Midbrain (tissue), 1 donor: ENCODE measurements at regions not wholly inside any gene's neighbourhood (a gene's known extent, or its start where the extent isn't known, plus 50 kb on each side); places are given as distances from the start of the nearest gene placed in this dataset.

Experiments used
- DNase-seq: peaks from one replicate; lab custom pipeline; 2025; lab: John Stamatoyannopoulos, UW

GRCh38 chr16:85173981-85174751, 61.9 kb upstream of the CIBAR2 start:
- DNase-seq, result no peak

DNA sequence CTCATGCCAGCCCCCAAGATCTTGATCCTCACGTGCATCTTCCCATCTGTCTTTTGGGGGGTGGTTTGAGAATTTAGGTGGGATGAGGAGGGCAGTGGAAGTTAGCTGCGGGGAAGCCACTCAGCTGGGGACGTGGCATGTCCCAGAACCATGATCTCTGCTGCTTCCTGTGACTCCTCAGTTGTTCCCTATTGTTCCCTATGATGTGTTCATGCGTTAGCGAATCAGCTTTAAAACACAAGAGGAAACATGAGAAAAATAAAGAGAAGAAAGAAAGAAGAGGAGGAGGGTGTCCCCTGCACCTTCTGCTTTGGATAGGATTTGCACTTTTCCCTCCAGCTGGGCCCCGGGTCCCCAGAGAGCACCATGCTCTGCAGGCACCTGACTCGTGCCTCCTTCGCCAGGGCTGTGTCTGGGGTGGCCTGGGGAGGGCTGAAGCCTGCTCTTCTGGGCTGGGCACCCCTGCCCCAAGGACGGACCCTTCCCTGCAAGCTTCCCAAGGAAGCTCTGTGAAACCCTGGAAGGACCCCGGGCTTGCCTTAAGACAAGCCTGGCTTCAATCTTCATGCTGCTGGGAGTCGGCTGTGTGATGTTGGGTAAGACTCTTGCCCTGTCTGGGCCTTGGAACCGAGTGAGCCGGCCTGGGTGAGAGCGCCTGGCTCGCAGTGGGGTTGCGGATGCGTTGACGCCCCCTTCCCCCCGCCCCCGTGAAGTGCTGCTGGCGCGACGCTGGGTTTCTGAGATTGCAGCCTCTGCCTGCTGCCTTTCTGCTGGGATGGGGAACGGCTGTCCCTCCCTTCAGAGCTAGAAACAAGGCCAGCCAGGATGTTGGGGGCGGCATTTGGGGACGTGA, 62.8 kb upstream of the CIBAR2 start:
- no peak for DNase-seq

DNA sequence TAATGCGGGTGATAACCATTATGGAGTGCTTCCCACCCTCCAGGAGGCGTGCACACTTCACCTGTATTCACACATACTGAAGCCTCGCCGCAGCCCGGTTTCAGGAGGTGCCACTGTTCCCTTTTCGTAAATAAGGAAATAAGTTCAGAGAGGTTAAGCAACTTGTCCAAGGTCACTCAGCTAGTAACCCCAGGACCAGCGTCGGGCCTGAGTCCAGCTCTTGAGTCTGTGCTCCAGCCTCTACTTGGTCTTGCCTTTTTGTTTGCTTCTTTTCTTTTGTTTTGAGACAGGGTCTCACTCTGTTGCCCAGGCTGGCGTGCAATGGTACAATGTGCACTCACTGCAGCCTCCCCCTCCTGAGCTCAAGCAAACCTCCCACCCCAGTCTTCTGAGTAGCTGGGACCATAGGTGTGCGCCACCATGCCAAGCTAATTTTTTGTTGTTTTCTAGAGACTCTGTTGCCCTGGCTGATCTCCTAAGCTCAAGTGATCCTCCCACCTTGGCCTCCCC, 63.5 kb upstream of the CIBAR2 start:
- DNase-seq, result no peak

DNA sequence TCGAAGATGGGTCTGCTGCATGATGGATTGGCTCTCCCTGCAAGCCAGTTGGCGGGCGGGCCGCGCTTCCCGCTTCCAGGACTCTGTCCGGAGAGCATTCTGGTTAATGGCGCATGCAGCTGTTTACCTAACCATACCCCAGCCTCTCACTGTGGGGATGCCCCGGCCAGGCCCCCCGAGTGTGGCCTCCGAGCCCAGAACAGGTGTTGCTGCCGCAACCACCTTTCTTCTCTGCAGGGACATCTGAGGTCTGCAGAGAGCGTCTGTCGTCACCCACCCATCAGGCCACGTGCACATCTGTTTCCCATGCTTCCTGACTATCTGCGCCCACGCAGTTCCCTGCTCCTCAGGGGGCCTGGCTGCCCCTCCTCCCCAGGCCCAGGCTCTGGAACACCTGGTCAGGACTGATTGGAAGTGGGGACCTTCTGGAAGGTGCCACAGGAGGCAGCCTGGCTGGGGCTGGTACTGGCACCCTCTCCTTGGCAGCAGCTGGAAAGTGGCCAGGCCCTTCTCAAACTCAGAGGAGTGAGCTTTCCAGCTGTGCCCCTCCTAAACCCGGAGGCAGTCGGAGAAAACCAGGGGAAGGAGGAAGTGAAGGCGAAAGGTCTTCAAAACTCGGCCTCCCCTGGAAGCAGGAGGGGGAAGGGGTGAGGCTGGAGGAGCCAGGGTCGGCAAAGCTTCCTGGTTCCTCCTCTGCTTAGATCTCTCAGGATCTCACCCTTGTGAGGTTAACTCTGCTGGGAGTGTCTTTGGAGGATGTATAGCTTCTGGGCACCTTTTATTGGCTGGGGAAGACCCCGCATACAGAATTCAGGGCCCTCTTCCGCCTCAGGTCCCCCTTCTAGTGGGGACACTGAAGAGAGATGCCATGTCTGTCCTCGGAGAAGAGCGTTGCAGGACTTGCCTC, 64.5 kb upstream of the CIBAR2 start:
- DNase-seq, result no peak

DNA sequence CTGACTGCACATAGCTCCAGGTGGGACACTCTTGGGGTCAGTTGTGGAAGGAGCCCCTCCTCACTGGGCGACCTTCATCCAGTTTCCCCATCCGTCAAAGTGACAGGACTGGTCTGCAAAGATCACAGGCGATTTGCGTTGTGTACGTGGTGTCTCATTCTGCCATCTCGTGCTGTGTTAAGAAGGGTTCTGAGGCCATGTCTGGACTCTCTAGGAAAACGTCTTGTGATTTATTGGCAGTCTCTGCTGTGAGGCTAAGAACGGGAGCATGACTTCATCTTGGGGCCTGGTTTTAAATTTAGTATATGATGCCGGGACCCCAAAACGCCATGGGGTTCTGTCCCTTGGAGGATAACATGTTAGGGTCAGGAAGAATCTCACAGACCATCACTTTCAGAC, 65.2 kb upstream of the CIBAR2 start:
- DNase-seq, result no peak

DNA sequence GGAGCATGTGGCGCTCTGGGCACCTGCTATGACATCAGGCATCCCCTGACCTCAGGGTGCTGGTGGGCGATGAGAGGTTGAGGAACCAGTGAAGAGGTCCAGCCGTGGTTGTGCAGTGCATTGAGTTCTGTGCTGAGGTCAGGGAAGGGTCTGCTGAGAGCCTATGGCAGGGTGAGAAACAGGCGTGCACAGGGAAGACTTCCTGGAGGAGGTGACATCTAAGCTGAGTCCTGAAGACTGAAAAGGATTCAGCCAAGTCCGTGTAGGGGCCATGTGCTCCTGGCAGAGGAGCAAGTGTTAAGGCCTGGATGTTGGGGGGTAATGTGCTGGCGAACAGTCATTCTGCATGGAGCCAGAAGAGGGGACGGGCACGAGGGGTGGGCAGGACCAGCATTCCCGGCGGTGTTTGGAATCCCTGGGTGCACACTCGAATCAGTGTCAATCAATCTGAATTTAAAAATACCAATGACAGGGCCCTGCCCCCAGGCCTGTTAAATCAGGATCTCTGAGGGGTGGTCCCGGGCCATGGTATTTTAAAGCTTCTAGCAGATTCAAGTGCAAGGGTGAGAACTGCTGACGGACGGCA, 65.8 kb upstream of the CIBAR2 start:
- no peak for DNase-seq

DNA sequence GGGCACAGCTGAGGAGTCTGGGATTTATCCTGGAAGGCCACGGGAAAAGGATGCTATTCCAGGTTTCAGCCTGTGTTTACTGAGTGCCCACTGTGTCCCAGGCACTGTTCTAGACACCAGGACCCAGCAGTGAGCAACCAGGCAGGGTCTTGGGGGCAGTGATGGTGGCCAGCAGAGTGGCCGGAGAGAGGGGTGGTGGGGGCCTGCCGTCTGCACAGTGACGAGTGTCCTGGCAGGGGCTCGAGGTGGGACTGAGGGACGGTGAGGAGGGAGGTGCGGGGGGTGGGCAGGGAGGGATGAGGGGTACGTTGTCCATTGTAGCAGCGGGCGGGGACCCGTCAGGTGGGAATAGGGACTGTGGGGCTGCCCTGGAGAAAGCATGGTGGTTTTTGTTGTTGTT, 66.3 kb upstream of the CIBAR2 start:
- no peak for DNase-seq

GRCh38 chr16:85179344-85180046, 67.2 kb upstream of the CIBAR2 start:
- DNase-seq, result no peak

DNA sequence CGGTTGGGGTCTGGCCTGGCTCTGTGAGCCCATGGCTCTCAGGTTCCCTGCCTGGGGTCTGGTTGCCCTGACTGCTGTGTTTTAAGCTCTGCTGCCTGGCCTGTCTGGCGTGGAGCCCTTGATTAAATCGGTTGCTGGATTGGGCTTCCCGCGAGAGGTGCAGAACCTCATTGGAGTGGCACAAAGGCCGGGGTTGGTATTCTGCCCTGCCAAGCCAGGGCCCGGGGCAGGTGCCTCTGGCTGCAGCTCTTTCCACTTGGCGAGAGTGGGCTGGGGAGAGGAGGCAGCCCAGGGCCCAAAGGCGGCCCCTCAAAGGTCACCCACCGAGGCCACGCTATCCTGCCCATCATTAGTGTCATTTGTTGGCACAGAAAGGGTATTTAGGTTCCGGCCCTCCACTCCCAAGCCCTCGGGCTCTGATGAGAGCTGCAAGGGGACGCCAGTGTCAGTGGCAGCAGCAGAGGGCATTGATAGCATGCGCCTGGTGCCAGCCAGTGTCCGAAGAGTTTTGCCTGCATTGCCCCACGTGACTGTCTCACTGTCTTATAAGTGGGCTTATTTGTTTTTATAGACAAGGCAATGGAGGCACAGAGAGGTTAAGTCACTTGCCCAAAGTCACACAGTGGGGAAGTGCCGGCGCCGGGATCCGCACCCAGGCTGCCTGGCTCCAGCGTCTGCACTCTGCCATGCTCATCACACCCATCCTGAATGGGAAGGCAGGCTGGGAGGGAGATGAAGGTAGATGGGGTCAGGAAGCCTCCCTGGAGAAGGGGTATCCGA, 68.0 kb upstream of the CIBAR2 start:
- DNase-seq, result no peak

GRCh38 chr16:85180827-85181738, 68.8 kb upstream of the CIBAR2 start:
- DNase-seq, result no peak

DNA sequence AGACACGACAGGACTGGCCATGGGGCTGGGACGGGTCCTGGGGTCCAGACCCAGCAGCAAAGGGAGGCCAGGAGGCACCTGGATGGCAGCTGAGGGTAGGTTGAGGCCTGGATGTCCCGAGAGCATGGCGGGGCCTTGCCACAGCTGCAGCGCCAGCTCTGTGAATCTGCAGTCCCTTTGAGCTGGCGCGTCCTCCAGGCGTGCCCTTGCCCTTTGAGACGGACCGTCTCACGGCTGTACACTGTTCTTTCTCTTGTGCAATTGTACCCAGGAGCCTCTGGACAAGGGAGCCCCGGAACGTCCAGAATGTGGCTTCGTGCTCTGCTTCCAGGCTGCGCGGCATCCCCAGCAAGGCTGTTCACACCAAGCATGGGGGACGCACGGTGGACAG, 69.5 kb upstream of the CIBAR2 start:
- DNase-seq, result no peak

DNA sequence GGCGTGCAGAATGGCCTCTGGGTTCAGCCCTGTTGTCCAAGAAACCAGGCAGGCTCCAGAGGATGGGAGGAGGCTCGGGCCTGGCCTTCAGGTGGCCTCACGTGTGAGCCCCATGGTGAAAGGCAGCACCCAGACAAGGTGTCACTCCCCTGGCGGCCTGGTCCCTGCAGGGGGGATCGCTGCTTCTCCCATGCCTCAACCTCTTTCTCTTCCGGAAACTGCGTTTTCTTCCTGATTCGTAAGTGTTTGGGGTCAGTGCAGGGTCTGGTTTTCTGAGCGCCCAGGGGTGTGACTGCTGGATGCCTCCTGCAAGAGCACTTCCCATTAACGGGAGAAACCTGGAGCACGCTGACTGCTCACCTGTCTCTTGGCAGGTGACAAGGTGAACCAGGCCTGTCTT, 70.0 kb upstream of the CIBAR2 start:
- DNase-seq, result no peak

GRCh38 chr16:85182774-85183173, 70.5 kb upstream of the CIBAR2 start:
- no peak for DNase-seq

DNA sequence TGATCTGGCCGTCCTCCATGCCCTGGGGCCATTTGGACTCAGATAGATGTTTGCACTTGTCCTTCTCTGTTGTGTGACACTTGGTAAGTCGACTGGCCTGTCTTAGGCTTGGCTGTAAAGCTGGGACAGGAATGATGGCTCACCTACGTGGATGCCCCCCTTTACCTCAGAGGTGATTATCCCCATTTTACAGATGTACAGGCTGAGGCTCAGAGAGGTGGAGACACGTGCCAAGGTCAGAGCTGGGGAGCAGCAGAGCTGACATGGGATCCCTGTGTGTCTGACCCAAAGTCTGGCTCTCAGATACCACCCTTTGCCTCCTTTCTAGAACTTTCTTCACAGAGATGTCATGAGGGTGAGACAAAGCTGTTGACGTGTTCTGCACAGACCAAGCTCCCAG, 71.3 kb upstream of the CIBAR2 start:
- DNase-seq, result no peak

GRCh38 chr16:85184404-85184803, 72.1 kb upstream of the CIBAR2 start:
- no peak for DNase-seq

DNA sequence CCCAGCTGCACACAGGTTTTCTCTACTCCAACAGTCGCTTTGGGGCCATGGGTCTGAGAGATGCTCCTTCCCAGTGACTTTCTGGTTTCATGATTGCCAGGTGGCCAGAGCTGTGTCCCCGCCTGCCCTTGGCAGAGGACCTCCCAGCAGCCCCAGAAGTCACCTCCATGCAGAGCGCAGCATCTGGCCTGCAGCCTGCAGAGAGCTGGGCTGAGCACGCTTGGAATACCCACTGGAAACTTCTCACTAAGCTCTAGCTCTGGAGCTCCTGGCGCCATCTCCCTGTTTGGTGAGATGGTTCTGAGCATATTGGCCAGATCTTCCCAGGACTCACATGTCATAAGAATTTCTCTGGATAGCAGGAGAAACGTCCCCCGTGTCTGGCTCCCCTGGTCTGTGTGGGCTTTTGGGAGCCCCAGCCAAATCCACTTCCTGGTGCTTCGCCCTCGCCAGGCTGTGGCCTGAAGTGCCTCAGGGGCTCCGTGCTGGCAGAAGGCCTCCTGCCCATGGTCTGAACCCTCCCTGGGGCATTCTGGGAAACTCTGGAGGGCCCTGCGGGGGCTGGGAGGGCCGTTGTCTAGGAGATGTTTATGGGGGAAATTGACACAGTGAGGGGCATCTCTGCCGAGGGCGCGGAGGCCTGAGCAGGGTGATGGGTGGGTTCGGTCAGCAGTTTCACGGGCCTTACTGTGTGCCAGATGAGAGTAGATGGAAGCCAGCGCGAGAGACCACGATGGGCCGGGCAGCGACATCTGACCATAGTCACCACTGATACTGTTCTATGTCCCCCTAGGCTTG, 73.2 kb upstream of the CIBAR2 start:
- DNase-seq, result no peak

DNA sequence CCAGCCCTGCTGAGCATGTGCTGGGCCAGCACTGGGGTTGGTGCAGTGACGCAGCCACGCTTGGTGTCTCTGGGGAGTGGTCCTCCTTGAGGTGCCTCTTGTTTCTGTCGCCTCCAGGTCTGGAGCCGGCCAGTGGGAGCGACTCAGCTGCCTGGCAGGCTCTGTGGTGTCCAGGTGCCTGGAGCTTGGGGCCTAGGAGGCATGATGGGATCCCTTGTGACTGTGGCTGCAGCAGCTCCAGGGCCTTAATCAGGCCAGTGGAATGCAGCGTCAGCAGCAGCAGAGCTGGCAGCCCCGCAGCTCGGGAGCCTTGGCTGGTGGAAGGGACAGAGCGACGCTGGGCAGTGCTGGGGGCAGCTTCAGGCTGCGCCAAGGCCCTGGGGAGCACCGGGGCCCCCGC, 74.7 kb upstream of the CIBAR2 start:
- DNase-seq, result peak; percentile 29

DNA sequence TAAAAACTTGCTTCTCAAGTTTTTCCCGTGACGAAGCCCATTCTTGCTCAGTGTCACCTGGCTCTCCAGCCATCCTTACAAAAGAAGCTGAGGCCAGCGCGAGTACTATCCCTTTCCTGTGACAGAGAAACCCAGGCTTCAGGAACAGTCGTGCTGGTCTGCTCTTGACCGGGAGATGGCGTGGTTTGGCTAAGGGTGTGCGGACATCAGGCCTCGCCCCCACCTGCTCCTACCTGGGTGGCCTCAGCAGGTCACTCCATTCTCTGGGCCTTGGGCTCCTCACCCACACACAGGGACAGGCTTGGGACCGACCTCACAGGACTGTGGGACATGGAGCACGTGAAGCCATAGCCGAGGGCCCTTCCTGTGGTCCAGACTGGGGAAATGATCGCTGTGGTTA, 75.2 kb upstream of the CIBAR2 start:
- no peak for DNase-seq
